GM12873 (cell line): ENCODE measurements at regions not wholly inside any gene's neighbourhood (a gene's known extent, or its start where the extent isn't known, plus 50 kb on each side); places are given as distances from the start of the nearest gene placed in this dataset.

ENCODE experiments used
- CTCF ChIP-seq: IDR thresholded peaks from 2 replicates; pipeline ENCODE4 v1.5.1; 2012; ENCODE audit warnings: low read depth, mild to moderate bottlenecking, moderate library complexity, low read length, control low read depth; ENCODE audit not compliant: insufficient read depth; ENCODE audit errors: missing control alignments

GRCh38 chr2:216994353-216994854, 134.5 kb upstream of the TNP1 start:
- TF ChIP-seq CTCF: no peak

- TF ChIP-seq CTCF: no peak
These were observed 132.3 kb upstream of the TNP1 start for GRCh38 chr2:216992056-216992675.

DNA sequence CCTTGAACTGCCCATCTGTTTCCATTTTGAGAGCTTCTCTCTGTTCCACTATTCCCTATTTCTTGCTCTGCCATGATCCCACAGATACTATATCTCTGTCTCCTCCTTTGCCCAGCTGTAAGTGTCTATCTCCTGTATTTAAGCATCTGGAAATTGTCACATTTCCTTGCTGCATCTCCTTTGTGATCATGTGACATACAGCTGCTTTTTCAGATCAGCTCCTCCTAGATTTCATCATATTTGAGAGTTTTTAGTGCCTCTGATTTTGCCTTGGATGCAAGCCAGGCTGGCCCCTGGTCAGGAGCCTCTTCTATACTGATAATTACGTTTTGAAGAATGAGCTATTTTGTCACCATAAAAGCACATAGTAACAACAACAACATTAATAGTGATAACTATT, 131.7 kb upstream of the TNP1 start:
- TF ChIP-seq CTCF: no peak

DNA sequence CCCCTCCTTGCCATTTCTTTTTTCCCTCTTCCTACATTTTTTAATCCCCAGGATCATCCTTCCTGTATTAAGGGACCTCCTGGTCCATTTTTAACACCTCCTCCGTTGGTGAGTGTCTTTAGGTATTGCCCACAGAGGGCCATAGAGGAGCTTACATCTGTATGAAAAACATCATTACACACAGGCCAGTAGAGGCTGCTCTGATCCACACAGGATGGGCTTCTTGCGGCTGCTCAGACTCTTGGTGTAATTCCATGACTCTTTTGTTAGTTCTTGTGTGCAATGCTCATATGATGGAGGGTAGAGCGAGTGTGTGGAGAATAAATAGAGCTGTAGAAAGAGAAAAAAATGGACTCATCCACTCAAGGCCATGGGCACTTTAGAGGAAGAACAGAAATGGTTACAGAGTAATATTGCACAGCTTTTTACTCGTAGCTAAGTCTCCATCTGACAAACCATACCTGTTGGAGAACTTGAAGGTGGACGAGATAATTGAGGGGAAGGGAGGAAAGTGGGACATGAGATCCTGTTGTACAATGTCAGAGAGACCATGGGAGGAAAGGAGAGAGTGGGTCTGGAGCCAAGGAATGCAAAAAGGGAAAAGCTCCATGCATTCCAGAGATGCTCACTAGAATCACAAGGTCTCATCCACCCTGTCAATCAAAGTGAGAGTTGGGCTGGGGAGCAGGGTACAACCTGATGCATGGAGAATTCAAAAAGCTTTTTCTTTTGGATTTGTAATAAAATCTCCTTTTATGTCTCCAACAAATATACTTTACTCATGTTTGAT, 129.7 kb upstream of the TNP1 start:
- no peak for TF ChIP-seq CTCF

DNA sequence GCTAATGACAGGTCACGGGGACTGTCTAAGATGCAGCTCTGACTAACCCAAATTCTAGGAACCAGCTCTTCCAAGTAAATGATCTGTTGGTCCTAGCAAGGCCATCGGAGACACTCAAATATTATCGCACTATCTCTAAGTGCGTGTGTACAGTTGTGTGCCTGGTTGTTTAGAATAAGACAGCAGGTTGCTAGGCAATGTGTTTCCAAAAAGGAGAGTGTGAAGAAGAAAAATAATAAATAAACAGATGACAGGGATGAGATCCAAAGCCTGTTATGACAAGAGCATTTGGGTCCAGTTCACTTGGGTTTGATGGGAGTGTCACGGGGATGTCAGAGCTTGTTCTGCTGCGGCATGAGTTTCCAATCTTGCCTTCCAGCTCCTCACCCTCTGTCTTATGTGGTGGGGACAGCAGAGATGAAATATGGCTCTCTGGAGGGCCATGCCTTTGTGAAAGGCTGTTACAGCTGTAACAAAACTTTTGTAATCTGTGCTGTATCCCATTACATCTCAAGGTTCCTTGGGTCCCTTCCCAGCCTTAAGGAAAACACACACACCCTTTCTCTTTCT, 127.5 kb upstream of the TNP1 start:
- no peak for TF ChIP-seq CTCF

- TF ChIP-seq CTCF: no peak
These were observed 125.8 kb upstream of the TNP1 start for GRCh38 chr2:216985658-216986141.

GRCh38 chr2:216984937-216985336, 125.1 kb upstream of the TNP1 start:
- no peak for TF ChIP-seq CTCF
